ENCODE measurements at regions not wholly inside any gene's neighbourhood (a gene's known extent, or its start where the extent isn't known, plus 50 kb on each side); places are given as distances from the start of the nearest gene placed in this dataset.

DNA sequence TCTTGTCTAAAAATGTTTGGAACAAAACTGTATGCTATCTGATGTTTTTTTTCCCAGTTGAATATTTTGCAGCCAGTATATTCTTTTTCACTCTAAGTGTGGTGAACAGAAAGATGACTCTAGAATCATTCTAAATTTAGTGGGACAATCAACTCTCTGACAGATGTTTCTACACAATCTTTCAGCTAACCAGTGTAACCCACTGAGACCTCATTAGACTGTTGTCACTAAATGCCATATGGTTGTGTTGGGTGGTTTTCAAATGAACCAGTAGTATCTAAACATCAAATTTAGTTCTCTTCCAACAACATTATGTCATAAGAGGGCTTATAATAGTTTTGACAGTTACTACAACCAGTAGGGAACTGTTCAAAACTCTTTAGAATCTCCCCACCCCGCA is 129.6 kb upstream of the PRLR start:
- DNase-seq = peak; percentile 20

DNA sequence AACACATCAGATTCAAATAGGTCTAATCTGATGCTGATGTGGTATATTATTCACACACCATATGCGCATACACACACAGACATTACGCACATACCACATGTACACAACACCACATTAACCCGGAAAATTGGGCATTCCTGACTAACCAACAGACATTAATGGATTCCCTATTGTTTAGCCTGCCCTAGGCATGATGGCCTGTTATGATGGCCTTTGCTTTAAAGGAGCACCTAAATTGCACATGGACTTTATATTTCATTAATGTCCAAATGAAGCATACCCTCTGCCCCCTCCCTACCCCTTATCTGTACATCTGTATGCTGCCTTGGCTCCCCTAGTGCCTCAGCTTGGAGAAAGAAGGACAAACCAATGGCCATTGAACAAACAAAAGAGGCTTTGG is 127.7 kb upstream of the PRLR start:
- no peak for DNase-seq

DNA sequence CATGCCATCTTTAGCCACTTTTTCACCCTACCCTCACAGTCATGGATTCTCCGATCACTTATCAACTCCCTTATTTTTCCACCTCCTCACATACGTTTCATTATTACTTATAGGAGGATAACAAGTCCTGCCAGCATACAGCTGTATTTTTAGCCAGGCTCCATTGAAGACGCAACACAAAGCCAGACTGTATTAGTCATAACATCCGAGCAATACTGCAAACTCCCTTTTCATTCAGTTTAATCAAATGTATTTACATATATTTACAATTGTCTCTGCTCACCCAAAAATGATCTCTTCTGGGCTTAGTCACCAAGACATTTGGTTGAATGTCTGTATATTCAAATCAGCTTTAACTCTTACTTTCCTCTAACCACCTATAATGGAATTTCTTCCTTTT is 126.4 kb upstream of the PRLR start:
- no peak for DNase-seq

DNA sequence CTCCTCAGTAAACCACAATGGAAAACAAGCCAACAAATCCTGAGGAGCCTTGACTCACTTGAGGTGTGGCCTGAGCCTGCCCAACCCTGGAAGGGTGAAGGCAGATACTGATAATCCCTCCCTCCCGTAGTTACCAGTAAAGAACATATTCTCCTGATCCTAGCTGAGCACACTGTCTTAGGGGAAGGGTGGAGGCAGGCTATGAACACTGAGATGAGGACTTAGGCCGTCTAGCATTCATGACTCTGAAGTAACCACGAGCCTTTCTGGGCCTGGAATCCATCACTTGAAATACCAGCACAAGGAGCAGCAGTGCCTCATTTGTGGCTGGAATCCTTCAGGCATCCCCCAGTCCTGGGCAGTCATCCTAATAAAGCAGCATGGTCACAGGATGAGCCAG is 124.5 kb upstream of the PRLR start:
- DNase-seq = no peak

DNA sequence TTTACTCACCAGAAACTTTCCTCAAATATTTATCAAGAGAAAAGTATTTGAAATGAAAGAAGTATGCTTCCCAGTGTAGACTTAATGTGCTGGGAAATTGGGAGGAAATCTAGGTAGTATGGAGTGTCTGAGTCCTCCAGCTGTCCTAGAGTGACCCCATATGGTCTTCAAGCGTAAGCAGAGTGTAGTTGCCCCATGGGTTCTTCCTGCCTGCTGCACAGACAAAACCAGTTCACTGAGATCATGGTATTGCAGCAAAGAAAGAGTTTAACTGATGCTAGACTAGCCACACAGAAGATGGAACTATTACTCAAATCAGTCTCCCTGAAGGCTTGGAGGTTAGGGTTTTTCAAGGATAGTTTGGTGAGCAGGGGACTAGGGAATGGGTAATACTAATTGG is 114.9 kb upstream of the PRLR start:
- no peak for DNase-seq

DNA sequence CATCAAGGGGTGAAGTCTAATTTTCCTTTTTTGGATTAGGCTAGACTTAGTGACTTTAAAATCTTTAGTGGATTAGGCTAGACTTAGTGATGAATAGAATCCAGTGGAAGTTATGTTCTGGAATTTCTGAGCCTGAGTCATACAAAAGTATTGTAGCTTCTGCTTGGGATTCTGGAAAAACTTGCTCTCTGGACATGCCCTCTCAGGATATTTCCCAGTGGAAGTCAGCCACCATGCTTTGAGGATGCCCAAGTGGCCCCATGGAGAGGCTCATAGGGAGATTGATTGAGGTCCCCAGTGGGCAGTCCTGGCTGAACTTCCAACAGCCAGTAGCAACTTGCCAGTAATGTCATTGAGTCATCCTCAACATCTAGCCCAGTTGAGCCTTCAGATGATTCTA is 112.4 kb upstream of the PRLR start:
- no peak for DNase-seq

DNA sequence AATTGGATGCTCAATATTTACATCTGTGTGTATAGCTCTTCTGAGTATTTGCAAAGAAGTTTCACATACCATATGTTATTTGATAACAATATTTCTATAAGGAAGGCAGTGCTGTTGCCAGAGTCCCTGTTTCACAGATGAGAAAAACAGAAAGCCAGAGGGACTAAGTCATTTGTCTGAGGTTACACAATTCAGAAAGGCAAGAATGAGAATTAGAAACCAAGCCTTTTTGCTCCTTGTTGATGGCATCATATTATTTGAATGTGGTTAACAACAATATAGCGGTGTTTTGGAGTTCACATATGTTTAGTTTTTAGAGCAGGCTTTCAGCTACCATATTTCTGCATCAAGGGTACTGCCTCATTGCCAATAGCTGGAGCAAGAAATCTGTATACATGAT is 110.9 kb upstream of the PRLR start:
- no peak for DNase-seq

DNA sequence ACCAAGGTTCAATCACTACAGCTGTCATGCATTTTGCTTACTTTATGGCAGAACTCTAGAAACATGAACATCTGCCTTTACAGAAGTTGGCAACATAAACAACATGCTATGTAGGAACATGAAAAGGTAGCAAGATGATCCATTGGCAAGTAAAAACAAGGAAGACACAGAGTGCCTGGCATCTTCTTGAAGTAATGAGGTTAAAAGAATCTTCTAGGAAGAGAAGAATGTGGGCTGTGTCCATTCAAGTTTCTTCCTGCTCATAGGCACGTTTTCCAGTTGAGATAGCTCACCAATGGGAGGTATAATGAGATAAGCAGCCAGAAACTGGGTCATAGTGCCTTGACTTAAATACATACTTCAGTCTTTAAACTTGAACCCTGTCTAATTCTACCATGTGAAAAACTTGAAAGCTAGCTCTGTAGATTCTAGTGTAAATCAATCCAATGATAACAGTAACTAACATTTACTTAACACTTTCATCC is 109.4 kb upstream of the PRLR start:
- DNase-seq = no peak

DNA sequence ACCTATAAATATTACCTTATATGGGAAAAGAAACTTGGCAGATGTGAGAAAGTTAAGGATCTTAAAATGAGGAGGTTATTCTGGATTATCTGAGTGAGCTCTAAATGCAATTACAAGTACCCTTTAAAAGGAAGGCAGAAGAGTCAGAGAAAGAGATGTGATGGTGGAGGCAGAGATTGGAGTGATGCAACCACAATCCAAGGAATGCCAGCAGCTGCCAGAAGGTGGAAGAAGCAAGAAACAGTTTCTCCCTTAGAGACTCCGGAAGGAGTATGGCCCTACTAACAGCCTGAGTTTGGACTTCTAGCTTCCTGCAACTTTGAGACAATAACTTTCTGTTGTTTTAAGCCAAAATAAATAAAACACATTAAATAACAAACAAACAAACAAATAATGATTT is 108.7 kb upstream of the PRLR start:
- DNase-seq = no peak

DNA sequence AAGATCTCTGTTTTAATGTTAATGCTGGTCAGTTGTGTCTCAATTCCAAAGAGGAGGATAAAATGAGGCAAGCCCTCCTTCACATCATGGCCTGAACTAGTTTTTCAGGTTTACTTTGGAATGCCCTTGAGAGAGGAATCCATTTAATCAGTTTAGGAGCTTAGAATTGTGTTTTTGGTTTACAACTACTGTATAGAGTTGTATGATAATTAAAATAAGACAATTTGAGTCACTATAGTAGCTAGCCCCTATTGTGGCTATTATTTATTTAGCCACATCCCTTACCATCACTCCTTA is 107.8 kb upstream of the PRLR start:
- DNase-seq = no peak

DNA sequence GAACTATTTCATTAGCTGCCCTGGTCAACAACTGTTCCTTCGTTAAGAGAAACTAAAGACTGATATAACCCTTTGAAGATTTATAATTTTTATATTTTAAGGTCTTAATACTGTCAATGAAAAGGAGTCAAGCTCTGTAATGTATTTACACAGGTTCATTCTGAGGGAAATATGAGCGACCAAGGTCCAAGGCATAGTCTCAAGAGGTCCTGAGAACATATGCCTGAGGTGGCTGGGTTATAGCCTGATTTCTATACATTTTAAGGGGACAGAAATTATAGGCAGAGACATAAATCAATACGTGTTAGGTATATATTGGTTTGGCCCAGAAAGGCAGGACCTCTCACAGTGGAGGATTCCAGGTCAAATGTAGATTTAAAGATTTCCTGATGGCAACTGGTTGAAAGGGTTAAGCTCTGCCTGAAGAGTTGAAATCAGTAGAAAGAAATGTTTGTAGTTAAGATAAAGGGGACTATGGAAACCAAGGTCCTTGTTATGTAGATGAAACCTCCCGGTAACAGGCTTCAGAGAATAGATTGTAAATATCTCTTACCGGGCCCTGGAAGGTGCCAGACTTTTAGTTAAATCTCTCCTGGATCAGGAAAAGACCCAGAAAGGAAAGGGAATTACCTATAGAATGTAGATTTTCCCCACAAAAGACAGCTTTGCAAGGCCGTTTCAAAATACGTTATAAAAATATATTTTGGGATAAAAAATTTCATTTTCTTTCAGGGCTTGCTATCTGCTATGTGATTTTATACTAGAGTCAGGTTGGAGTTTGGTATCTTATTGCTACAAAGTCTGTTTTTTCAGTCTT is 107.3 kb upstream of the PRLR start:
- DNase-seq = no peak

DNA sequence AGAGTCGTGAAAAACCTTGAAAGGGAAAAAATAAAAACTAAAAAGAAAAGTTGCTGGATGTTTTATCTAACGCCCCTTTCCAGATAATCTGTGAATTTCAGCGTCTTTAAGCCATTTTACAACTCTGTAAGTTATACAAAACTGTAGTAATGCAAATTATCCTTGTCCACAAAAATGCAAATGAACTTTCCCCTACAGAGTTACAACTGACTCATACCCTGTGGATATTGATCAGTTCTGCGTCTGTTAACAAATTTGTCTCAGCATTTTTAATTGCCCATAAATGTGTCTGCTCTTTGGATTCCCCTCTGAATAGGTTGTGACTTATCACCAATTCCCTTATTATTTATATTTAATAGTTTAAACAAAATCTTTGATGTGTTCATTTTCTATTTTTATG is 105.9 kb upstream of the PRLR start:
- DNase-seq = no peak

DNA sequence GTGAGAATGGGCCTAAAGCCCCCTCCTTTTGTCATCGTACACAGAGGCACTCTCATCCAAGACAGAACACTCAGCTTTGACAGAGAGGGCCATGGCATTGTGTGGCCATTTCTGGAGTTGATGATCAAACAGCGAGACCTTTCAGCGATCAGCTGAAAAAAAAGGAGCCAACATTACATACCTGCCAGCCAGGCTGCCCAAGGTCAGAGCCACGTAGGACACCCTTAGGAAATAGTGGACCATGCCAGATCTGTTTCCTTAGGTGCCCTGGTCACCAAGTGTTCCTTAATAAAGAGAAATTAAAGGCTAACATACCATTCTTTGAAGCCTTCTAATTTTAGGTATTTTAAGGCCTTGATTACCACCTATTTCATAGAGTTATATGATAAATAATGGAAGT is 105.5 kb upstream of the PRLR start:
- DNase-seq = no peak

DNA sequence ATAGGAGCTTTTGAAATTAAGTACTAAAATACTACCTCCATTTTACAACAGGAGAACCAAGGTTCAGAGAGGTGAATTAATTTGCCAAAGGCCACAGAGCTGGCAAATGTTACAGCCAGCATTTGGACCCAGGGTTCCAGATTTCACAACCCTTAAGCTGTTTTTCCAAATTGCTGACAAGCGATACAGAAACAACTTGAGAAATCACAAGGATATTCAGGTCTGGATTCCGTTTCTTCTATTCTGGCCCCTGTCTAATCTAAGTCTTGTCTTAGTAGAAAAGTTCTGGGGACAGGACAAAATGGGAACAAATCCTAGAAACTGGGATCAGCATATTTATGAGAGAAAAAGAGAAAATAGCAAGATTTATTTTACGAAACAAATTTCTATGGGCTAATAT is 103.1 kb upstream of the PRLR start:
- DNase-seq = no peak

DNA sequence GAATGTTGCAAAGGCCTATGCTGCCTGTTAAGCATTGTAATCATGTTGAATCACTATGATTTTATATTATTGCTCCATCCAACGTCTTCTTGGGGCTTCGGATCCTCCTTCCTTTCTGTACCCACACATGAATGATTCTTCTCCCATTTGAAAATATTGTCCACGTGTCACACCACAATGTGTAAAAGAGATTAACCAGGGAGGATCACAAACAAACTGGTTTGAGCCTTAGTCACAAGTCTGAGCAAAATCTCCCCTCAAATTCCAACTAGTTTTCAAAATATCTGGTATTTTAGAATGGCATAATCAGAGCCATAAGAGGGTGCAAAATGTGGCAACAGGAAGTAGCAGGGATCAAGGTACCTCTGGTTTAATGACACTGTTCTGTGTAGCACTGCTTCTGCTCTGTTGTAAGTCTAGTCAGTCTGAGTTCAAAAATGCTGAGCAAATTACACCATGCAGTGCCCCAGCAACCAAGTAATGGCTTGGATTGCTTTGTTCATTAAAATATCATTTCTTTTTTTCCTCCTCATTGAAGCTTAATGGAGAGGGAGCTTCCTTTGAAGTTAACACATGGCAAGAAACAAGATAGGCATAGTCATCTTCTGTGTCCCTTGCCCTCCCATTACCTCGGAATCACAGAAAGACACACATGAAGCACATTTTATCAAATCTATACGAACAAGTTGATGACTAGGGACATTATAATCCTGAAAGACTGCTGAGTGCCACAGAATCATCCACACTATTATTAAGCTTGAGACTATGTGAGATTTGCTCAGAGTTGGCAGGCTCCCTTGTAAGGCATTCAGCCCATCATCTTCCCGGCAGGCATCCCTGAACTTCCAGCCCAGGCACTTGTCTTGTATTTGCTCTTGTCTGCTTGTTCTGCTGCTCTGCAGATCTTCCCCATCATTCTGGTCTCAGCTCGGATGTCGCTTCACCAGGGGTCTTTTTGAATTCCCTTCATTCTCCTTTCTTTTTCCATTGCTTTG is 102.0 kb upstream of the PRLR start:
- DNase-seq = no peak

DNA sequence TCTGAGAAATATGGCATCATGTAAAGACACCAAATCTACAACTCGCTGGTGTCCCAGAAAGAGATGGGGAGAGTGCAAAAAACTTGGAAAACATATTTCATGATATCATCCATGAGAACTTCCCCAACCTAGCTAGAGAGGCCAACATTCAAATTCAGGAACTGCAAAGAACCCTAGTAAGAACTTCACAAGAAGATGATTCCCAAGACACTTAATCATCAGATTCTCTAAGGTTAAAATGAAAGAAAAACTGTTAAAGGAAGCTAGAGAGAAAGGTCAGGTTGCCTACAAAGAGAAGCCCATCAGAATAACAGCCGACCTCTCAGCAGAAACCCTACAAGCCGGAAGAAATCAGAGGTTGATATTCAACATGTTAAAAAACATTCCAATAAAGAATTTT is 95.5 kb upstream of the PRLR start:
- DNase-seq = no peak

DNA sequence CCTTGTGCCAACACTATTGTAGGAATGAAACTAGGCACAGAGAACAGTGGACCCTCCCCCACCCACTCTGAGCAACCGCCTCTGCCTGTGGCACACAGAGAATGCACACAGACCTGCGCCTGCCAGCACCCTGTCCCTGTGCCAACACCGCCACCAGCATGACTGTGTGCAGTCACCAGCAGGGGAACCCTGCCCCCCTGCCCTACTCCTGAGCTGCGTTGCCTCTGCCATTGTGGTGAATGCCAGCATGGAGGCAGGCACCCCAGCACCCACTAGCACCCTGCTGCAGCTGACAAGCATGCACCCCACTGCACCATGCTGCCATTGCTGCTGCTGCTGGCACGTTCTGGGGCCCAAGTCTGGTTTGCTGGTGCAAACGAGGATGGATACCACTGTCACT is 94.4 kb upstream of the PRLR start:
- DNase-seq = no peak

DNA sequence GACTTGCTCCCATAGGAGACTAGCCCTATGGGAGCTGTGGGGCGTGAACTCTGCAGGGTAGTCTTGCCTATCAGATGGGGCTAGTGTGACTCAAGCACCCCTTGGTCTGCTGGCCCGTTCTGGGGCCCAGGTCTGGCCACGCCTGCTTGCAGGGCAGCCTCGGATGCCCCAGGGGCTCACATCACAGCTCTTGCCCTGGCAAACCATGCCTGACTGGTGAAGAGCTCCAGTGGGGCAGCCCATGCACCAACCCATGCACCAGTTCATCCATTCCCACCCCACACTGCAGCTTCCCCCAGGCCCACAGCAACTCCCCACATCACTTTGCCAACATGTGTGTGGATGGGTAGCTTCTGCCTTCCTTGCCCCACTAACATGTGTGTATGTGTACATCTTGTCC is 93.9 kb upstream of the PRLR start:
- DNase-seq = no peak

DNA sequence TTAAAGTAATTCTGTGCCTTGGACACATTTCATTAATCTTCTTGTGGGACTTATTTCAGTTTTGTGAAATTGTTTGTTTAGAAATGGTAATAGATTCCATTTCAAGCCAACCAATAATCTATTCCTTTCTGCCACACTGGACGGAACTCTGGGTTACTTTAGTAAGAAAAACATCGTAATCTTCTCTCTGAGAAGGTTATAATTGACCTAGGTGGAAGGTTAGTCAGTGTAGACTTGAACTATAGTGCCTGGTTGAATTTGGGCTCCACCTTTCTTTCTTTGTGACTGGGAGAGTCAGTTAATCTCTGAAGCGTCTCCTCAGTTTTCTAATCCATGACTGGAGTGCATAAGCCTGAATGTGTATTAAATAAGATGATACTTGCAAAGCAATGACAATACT is 89.7 kb upstream of the PRLR start:
- DNase-seq = no peak

DNA sequence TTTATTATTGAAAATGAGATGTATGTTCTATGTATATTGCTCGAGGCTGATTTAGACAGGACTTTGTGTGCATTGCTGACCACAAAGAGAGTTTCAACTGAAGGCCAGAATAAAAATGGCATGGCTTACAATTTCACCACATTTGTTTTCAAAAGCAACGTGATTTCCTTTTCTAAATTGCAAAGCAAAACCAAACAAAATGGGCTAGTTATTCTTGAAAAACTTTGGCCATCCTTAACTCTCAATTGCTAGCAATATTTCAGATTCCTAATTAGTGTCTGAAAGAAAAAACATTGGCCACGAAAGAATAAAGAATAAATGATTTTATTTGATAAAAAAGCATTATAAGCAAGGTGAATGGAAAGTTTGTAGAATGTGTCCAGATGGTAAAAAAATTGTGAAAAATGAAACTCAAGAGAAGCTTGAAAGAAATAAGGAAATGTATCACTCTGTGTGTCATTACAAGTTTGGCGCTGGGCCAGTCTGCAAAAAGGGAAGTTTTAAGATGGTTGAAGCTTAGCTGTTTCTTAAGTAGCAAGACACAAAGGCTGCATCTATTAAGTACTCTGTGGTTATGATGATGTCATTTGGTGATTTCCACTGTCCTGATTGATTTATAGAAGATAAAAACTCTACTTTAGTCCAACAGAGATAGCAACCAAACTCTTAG is 89.2 kb upstream of the PRLR start:
- DNase-seq = no peak

DNA sequence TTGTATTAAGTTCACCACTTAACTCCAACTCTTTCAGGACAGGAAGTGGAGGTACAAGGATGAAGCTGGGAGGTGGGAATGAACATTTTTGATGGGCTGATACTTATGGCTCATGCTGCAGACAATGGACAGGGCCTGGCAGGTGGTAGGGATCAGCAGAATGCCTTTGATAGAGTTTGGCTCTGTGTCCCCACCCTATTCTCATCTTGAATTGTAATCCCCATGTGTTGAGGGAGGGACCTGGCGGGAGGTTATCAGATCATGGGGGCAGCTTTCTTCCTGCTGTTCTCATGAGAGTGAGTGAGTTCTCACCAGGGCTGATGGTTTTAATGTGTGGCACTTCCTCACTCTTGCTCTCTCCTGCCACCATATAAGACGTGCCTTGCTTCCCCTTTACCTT is 87.3 kb upstream of the PRLR start:
- no peak for DNase-seq

DNA sequence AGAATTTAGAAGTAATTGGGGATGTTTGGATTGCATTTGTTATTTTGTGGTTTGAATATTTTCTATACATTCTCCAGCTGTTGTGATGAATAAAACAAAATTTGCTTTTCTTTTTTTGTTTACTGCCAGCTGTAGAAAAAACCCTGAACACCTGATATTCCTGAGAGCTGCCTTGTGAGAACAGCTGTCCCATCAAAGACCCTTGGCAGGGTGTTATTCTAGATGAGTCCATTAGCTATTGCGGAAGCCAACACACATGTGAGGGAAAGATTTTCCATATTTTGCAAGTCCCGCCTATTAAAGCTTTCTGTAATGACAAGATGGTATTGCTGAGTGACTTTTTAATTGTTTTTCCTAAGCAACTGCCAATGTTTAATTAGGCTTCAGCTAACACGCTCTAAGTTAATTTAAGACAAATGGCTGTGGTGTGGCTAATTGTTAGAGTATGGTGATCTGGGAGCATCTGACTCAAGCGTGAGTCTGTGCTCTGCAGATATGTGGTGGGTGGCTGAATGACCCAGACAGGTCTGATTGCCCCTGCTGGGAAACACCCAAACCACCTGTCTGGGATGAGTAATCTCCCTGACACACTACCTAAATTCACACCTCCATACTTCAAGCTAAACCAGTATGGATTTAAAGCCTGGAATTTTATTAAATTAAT is 86.5 kb upstream of the PRLR start:
- peak; percentile 12 for DNase-seq

DNA sequence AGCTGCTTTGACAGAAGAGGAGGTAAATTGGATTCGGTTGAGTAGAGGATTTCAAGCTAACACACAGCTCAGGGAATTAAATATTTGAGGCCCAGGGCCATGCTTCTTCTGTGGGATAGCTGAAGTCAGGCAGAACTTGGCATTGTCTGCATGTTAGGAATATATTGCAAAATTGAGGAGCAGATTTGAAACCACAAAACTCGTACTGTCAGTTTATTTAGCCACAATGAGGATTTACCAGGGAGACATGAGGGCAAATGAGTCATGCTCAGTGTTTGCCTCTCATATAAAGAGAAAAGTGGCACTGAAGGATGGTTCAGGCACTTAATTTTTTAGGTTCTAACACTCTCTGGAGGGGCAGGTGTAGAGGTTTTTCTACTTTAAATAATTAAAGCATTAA is 83.0 kb upstream of the PRLR start:
- DNase-seq = no peak

All from NCI-H2171 (cell line).